OCI-LY3 (cell line): ENCODE measurements at regions not wholly inside any gene's neighbourhood (a gene's known extent, or its start where the extent isn't known, plus 50 kb on each side); places are given as distances from the start of the nearest gene placed in this dataset.

Experiments used
- H2AFZ ChIP-seq: fragments of 200-600, 300-600 bp; shearing (Covaris generic); 2 replicates; pipeline ENCODE4 v1.6.0; 2014; ENCODE audit warnings: antibody characterized with exemption, low read depth, low read length
- H3K27ac ChIP-seq: fragments of 200-600, 300-600 bp; sonication (generic); 2 replicates; pipeline ENCODE4 v1.5.1; 2014; ENCODE audit warnings: mild to moderate bottlenecking, low read length, moderate library complexity, mixed read lengths
- H3K27me3 ChIP-seq: fragments of 200-600, 300-600 bp; sonication (generic); 2 replicates; pipeline ENCODE4 v1.6.1; 2014; ENCODE audit warnings: low read depth, low read length, mixed read lengths
- H3K36me3 ChIP-seq: fragments of 200-600, 300-600 bp; sonication (generic); replicated peaks from 2 replicates; pipeline ENCODE3; 2014; ENCODE audit warnings: low read depth, low read length, mixed read lengths
- H3K4me1 ChIP-seq: fragments of 300-600, 200-600 bp; sonication (generic); 2 replicates; pipeline ENCODE4 v1.6.1; 2014; ENCODE audit warnings: low read length, mixed read lengths
- H3K4me2 ChIP-seq: fragments of 200-600, 300-600 bp; sonication (generic); 2 replicates; pipeline ENCODE4 v1.6.1; 2014; ENCODE audit warnings: low read length, mixed read lengths
- H3K4me3 ChIP-seq: fragments of 300-600, 200-600 bp; sonication (generic); 2 replicates; pipeline ENCODE4 v1.5.1; 2014; ENCODE audit warnings: antibody characterized with exemption, mild to moderate bottlenecking, low read length, moderate library complexity
- H3K79me2 ChIP-seq: fragments of 300-600, 200-600 bp; shearing (Covaris generic); 2 replicates; pipeline ENCODE4 v1.6.1; 2014; ENCODE audit warnings: mild to moderate bottlenecking, low read length, mixed read lengths
- H3K9ac ChIP-seq: fragments of 300-600, 200-600 bp; shearing (Covaris generic); 2 replicates; pipeline ENCODE4 v1.6.0; 2014; ENCODE audit warnings: mild to moderate bottlenecking, low read length, moderate library complexity
- H3K9me3 ChIP-seq: fragments of 200-600, 300-600 bp; shearing (Covaris generic); 2 replicates; pipeline ENCODE4 v1.6.1; 2014; ENCODE audit warnings: low read length, mixed read lengths; ENCODE audit not compliant: insufficient read depth
- H4K20me1 ChIP-seq: fragments of 200-600, 300-600 bp; sonication (generic); 2 replicates; pipeline ENCODE4 v1.6.1; 2016; ENCODE audit warnings: low read length, mixed read lengths; ENCODE audit not compliant: insufficient read depth
- EZH2phosphoT487 ChIP-seq: fragments of 200-600 bp; shearing (Covaris generic); IDR thresholded peaks from 2 replicates; pipeline ENCODE4 v1.6.1; 2018; ENCODE audit warnings: antibody characterized with exemption, mixed run types, low read depth
- TF ChIP-seq, protein P1 (sequence below): fragments of 200-600, 300-600 bp; sonication (generic); IDR thresholded peaks from 2 replicates; pipeline ENCODE4 v1.5.1; 2014; ENCODE audit warnings: antibody characterized with exemption, low read length, low read depth

DNA sequence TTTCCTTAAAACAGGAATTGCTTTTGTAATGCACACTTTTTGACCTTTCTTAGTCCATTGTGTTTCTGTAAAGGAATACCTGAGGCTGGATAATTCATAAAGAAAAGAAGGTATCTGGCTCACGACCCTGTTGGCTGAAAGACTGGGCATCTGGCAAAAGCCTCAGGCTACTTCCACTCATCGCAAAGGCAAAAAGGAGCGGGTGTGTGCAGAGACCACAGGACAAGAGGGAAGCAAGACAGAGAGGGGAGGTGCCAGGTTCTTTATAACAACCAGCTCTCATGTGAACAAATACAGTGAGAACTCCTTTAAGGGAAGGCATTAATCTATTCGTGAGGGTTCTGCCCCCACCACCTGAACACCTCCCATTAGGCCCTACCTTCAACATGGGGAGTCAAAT, 182.1 kb downstream of the C12orf50 start:
- Histone ChIP-seq H3K79me2 (no peaks in the 10 kb centered on the region), H2AFZ (no peak overlapping the region), H3K4me3 (no peak overlapping the region), H3K4me1 (peaks cover 3% of the 10 kb centered on the region; the same call in 1 of the 2 replicates), H3K9ac (no peak overlapping the region), H3K27ac (no peak overlapping the region), H3K4me2 (no peak overlapping the region), H3K36me3 (no peaks in the 10 kb centered on the region), H3K27me3 (no peaks in the 10 kb centered on the region), H4K20me1 (no peaks in the 10 kb centered on the region), H3K9me3 (no peaks in the 10 kb centered on the region)
- TF ChIP-seq, protein P1, sequence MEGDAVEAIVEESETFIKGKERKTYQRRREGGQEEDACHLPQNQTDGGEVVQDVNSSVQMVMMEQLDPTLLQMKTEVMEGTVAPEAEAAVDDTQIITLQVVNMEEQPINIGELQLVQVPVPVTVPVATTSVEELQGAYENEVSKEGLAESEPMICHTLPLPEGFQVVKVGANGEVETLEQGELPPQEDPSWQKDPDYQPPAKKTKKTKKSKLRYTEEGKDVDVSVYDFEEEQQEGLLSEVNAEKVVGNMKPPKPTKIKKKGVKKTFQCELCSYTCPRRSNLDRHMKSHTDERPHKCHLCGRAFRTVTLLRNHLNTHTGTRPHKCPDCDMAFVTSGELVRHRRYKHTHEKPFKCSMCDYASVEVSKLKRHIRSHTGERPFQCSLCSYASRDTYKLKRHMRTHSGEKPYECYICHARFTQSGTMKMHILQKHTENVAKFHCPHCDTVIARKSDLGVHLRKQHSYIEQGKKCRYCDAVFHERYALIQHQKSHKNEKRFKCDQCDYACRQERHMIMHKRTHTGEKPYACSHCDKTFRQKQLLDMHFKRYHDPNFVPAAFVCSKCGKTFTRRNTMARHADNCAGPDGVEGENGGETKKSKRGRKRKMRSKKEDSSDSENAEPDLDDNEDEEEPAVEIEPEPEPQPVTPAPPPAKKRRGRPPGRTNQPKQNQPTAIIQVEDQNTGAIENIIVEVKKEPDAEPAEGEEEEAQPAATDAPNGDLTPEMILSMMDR, result no peak
- TF ChIP-seq EZH2phosphoT487, result no peak

DNA sequence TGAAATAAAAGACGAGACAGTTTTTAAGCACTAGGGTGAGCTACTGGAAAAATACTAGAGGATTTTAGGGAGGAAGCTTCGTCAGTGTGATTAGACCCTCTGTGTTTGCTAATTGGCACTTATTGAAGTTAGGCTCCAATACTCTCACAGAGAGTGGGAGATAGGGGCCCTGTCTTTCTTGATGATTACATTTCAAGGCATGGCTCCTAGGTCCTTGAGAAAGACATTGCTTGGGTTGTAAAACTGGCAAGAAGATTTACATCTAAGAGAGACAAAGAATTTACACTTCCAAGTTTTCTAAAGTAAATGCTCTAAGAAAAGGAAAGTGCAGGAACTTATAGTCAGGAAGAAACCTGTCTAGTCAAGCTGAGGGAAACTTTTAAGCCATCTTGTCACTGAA, 183.2 kb downstream of the C12orf50 start:
- peaks cover 8% of the 10 kb centered on the region for H3K4me1 ChIP-seq
- no peak for TF ChIP-seq EZH2phosphoT487
- TF ChIP-seq, protein P1, result no peak
- H3K4me2 ChIP-seq, result no peak overlapping the region
- H3K9me3 ChIP-seq, result no peaks in the 10 kb centered on the region
- no peaks in the 10 kb centered on the region for H4K20me1 ChIP-seq
- H3K9ac ChIP-seq, result no peak overlapping the region
- H3K27me3 ChIP-seq, result no peaks in the 10 kb centered on the region
- H3K79me2 ChIP-seq, result no peaks in the 10 kb centered on the region
- H2AFZ ChIP-seq, result no peak overlapping the region
- H3K4me3 ChIP-seq, result no peak overlapping the region
- no peak overlapping the region for H3K27ac ChIP-seq
- no peaks in the 10 kb centered on the region for H3K36me3 ChIP-seq

DNA sequence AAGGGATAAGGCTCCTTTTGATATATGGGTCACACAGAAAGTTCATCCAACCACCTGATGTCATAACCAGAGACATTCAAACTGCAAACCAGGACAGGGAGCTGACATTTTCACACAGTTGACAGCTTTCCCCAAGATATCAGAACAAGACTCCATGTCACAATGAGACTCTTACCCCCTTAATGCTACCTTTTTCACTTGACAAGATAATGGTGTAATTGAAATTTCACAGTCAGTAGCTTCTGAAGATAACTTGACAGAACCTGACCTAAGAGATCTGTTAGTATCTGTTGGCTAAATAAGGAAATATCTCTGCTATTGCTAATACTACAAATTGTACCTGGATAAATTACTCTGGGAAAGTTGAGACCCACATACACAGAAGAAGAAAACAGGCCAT, 187.3 kb downstream of the C12orf50 start:
- peaks cover 10% of the 10 kb centered on the region for H3K4me1 ChIP-seq
- H3K36me3 ChIP-seq, result no peaks in the 10 kb centered on the region
- no peaks in the 10 kb centered on the region for H3K79me2 ChIP-seq
- H3K9me3 ChIP-seq, result no peaks in the 10 kb centered on the region
- H4K20me1 ChIP-seq, result no peaks in the 10 kb centered on the region
- H3K4me3 ChIP-seq, result no peak overlapping the region
- no peak overlapping the region for H3K9ac ChIP-seq
- no peaks in the 10 kb centered on the region for H3K27me3 ChIP-seq
- no peak overlapping the region for H2AFZ ChIP-seq
- H3K27ac ChIP-seq, result no peak overlapping the region
- TF ChIP-seq, protein P1, result no peak
- TF ChIP-seq EZH2phosphoT487, result no peak
- no peak overlapping the region for H3K4me2 ChIP-seq

DNA sequence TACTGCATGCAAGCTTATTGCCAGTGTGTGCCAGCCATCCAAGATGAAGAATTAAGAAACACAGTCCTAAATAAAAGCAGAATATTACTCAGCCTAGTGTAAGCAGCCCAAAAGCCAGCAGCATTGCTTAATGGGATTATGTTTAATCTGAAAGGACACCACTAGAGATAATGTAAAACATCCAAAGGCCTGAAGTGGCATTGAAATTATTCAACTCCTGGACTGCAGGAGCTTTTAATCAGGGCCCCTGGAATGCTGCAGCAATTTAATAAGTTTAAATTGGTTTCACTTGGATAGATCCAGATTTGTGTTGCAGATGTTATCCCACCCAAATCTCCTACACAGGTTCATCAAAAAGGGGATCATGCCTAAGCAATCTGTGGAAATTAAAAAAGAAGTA, 193.0 kb downstream of the C12orf50 start:
- no peaks in the 10 kb centered on the region for H3K79me2 ChIP-seq
- no peaks in the 10 kb centered on the region for H3K9me3 ChIP-seq
- H3K27ac ChIP-seq, result no peak overlapping the region
- no peaks in the 10 kb centered on the region for H3K27me3 ChIP-seq
- no peaks in the 10 kb centered on the region for H4K20me1 ChIP-seq
- no peaks in the 10 kb centered on the region for H3K36me3 ChIP-seq
- peaks cover 6% of the 10 kb centered on the region for H3K4me1 ChIP-seq
- no peak overlapping the region for H2AFZ ChIP-seq
- TF ChIP-seq, protein P1, result no peak
- TF ChIP-seq EZH2phosphoT487, result no peak
- H3K4me2 ChIP-seq, result no peak overlapping the region
- H3K9ac ChIP-seq, result no peak overlapping the region
- no peak overlapping the region for H3K4me3 ChIP-seq
